Spleen (tissue), 11 donors: ENCODE measurements at regions not wholly inside any gene's neighbourhood (a gene's known extent, or its start where the extent isn't known, plus 50 kb on each side); places are given as distances from the start of the nearest gene placed in this dataset.

Experiments
- DNase-seq: peaks from one replicate; pipeline ENCODE4 v3.0.0-alpha.2; 2020
- H3K27ac ChIP-seq, 8 donors: fragments of 200-600 bp; sonication (generic) in 7 of 8; 1 replicate in 4 of 8; 2 replicates in 4 of 8; pipeline versions ENCODE4 v1.5.0 to v1.8.0; 2016 to 2021; ENCODE audit warnings: inconsistent platforms in 4 of 8, mild to moderate bottlenecking in 4 of 8, moderate library complexity in 1 of 8
- H3K27me3 ChIP-seq, 7 donors: fragments of 200-600 bp; sonication (generic) in 6 of 7; replicated peaks in 1 of 7; 1 replicate in 4 of 7; 2 replicates in 3 of 7; pipeline versions ENCODE4 v1.5.0 to v1.8.0; 2016 to 2021; ENCODE audit warnings: inconsistent platforms in 3 of 7, mild to moderate bottlenecking in 1 of 7
- H3K36me3 ChIP-seq, 6 donors: fragments of 200-600 bp; sonication (generic) in 5 of 6; 1 replicate in 4 of 6; 2 replicates in 2 of 6; pipeline versions ENCODE4 v1.5.0 to v1.8.0; 2016 to 2021; ENCODE audit warnings: inconsistent platforms in 2 of 6
- H3K4me1 ChIP-seq, 6 donors: fragments of 200-600 bp; sonication (generic) in 5 of 6; 1 replicate in 3 of 6; 2 replicates in 3 of 6; pipeline versions ENCODE4 v1.5.0 to v1.8.0; 2016 to 2021; ENCODE audit warnings: inconsistent platforms in 3 of 6
- H3K4me3 ChIP-seq, 8 donors: fragments of 200-600 bp; sonication (generic) in 7 of 8; 1 replicate in 4 of 8; 2 replicates in 4 of 8; pipeline versions ENCODE4 v1.5.0 to v1.8.0; 2016 to 2021; ENCODE audit warnings: inconsistent platforms in 4 of 8, mild to moderate bottlenecking in 4 of 8, moderate library complexity in 2 of 8
- H3K9me3 ChIP-seq, 8 donors: fragments of 200-600 bp; sonication (generic) in 7 of 8; 1 replicate in 4 of 8; 2 replicates in 4 of 8; pipeline versions ENCODE4 v1.5.0 to v1.8.0; 2016 to 2021; ENCODE audit warnings: inconsistent platforms in 4 of 8
- POLR2A ChIP-seq, 3 donors: fragments of 450-650 bp; IDR thresholded peaks; one replicate each; pipeline ENCODE4 v1.5.1; 2017; ENCODE audit warnings: antibody characterized with exemption in 3 of 3, mild to moderate bottlenecking in 1 of 3
- POLR2AphosphoS5 ChIP-seq, 3 donors: sonication (generic); formaldehyde crosslinking; IDR thresholded peaks; one replicate each; pipeline ENCODE4 v1.5.1; 2017; ENCODE audit warnings: antibody characterized with exemption in 3 of 3
- WGBS, 5 donors: extraction: QIAGEN DNeasy Blood & Tissue Kit in 3 of 5; methylation state at CpG; one replicate each; pipeline versions ENCODE4 v1.1.5 to v1.1.7; 2013 to 2018; 5-methylcytosine and 5-hydroxymethylcytosine counted together
- intact Hi-C: fragments of 100-400 bp; cut with DNase I; formaldehyde crosslinking; loops from one replicate; pipeline ENCODE4 v1.15.0; 2023; ENCODE audit warnings: low total_unique reads
- TF ChIP-seq, protein P1 (sequence below), 11 experiments: fragments of 200-600 bp in 7 of 11; fragments of 450-650 bp in 4 of 11; sonication (generic) in 4 of 11; IDR thresholded peaks in 8 of 11; conservative IDR thresholded peaks in 3 of 11; 1 replicate in 7 of 11; 2 replicates in 4 of 11; pipeline versions ENCODE4 v1.4.0 to v1.8.0; 2016 to 2021; ENCODE audit warnings: antibody characterized with exemption in 11 of 11, inconsistent platforms in 4 of 11, mild to moderate bottlenecking in 1 of 11
- donor health status: healthy with polysubstance abuse.
- donor health status: DM: no; HTN: no; CAD: no; lungs with moderate emphysema.
- donor health status: DM: no; HTN: no; CAD: no.
- donor health status: Bipolar disorder and iron deficiency.
- donor health status: healthy.
- donor health status: DM: no; HTN: no; CAD: no.
- donor health status: DM: yes; HTN: yes; CAD: no.

GRCh38 chr5:133844836-133845235, 123.6 kb downstream of the C5orf15 start:
- no peak for DNase-seq
- WGBS, 5 donors, result 74 to 87% (median 84%) methylated on average over 3 to 8 of the region's 8 CpGs
- H3K27ac ChIP-seq, result no peak overlapping the region

DNA sequence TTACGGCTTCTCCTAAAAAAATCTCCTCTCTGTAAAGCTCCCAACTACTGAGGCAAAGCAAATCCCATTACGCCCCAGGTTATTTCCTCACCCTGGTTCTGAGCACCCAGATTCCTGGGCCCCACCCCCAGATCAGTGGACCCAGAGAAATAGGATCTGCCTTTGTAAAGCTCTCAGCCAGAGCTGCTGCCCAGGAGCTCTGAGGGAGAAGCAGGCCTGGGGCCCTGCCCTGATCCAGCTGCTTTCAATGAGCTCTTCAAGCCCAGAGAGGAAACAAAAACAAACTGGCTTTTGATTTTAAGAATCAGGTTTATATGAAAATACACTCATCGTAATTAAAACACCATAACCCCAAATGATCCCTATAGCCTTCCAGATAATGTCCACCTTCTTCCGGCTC, 124.5 kb downstream of the C5orf15 start:
- TF ChIP-seq POLR2AphosphoS5 (IDR thresholded peaks at IDR 0.05), result no peak
- TF ChIP-seq, protein P1, sequence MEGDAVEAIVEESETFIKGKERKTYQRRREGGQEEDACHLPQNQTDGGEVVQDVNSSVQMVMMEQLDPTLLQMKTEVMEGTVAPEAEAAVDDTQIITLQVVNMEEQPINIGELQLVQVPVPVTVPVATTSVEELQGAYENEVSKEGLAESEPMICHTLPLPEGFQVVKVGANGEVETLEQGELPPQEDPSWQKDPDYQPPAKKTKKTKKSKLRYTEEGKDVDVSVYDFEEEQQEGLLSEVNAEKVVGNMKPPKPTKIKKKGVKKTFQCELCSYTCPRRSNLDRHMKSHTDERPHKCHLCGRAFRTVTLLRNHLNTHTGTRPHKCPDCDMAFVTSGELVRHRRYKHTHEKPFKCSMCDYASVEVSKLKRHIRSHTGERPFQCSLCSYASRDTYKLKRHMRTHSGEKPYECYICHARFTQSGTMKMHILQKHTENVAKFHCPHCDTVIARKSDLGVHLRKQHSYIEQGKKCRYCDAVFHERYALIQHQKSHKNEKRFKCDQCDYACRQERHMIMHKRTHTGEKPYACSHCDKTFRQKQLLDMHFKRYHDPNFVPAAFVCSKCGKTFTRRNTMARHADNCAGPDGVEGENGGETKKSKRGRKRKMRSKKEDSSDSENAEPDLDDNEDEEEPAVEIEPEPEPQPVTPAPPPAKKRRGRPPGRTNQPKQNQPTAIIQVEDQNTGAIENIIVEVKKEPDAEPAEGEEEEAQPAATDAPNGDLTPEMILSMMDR (IDR thresholded peaks at IDR 0.05 in 8 of 11, conservative IDR thresholded peaks at IDR 0.05 in 3 of 11), result no peak
- no peak for TF ChIP-seq POLR2A (IDR thresholded peaks at IDR 0.05)
- Histone ChIP-seq H3K36me3 (no peaks in the 10 kb centered on the region), H3K9me3 (no peaks in the 10 kb centered on the region), H3K27ac (no peak overlapping the region), H3K27me3 (peaks cover 0 to 23% (median 0%) of the 10 kb centered on the region in 7 donors), H3K4me1 (peaks cover 0 to 9% (median 0%) of the 10 kb centered on the region in 6 donors), H3K4me3 (no peak overlapping the region)
- intact Hi-C loops, result no loop called here
- DNase-seq, result no peak
- WGBS, 5 donors, result 71 to 95% (median 83%) methylated on average over 3 to 4 of the region's 4 CpGs

More at GRCh38 chr5:133844836-133845235, 123.6 kb downstream of the C5orf15 start:
- Histone ChIP-seq H3K4me1 (peaks cover 0 to 9% (median 0%) of the 10 kb centered on the region in 6 donors), H3K9me3 (no peaks in the 10 kb centered on the region), H3K36me3 (no peaks in the 10 kb centered on the region), H3K4me3 (no peak overlapping the region), H3K27me3 (peaks cover 0 to 21% (median 0%) of the 10 kb centered on the region in 7 donors)
- intact Hi-C loops, result no loop called here
- TF ChIP-seq, protein P1 (IDR thresholded peaks at IDR 0.05 in 8 of 11, conservative IDR thresholded peaks at IDR 0.05 in 3 of 11), result no peak
- no peak for TF ChIP-seq POLR2AphosphoS5 (IDR thresholded peaks at IDR 0.05)
- TF ChIP-seq POLR2A (IDR thresholded peaks at IDR 0.05), result no peak

GRCh38 chr5:133842846-133843611, 125.4 kb downstream of the C5orf15 start:
- no peaks in the 10 kb centered on the region for H3K36me3 ChIP-seq
- TF ChIP-seq POLR2A (IDR thresholded peaks at IDR 0.05), result no peak
- no peak for TF ChIP-seq POLR2AphosphoS5 (IDR thresholded peaks at IDR 0.05)
- TF ChIP-seq, protein P1 (IDR thresholded peaks at IDR 0.05 in 8 of 11, conservative IDR thresholded peaks at IDR 0.05 in 3 of 11), result no peak
- no peak overlapping the region for H3K4me3 ChIP-seq
- 77 to 89% (median 79%) methylated on average over 11 of the region's 11 CpGs for WGBS, 5 donors
- DNase-seq, result no peak
- H3K27ac ChIP-seq, result no peak overlapping the region
- peaks cover 0 to 23% (median 0%) of the 10 kb centered on the region in 7 donors for H3K27me3 ChIP-seq
- peaks cover 0 to 9% (median 0%) of the 10 kb centered on the region in 6 donors for H3K4me1 ChIP-seq
- intact Hi-C loops, result no loop called here
- H3K9me3 ChIP-seq, result no peaks in the 10 kb centered on the region
